HepG2 (cell line): ENCODE measurements at regions not wholly inside any gene's neighbourhood (a gene's known extent, or its start where the extent isn't known, plus 50 kb on each side); places are given as distances from the start of the nearest gene placed in this dataset. TPM values are rescaled to one million over a fixed set of nuclear protein-coding genes. Genes with fewer than 3 reads are reported as not detected.

Experiments used
- microRNA-seq: library from miRNA; unstranded; fragments of <30 nt; microRNA quantifications from one replicate; pipeline ENCODE4, GENCODE V29; 2020
- small RNA-seq, 3 experiments: library from RNA; depleted of rRNA; stranded (forward); fragments of <200 nt; gene quantifications; one replicate each; pipeline ENCODE3, GENCODE V24; 2012; ENCODE audit warnings: low read depth in 2 of 3, low replicate concordance in 1 of 3; ENCODE audit not compliant: insufficient read length in 3 of 3, insufficient read depth in 2 of 3

Small RNA genes lying in the stretch of these regions (microRNA-seq; reads per million reads assigned to microRNA genes)
- gene MIR3619 = not detected

Small RNA genes lying in the stretch of these regions (small RNA-seq; reads per million reads assigned to genes)
- 0 reads per million in 3 experiments for gene MIR3619
